ENCODE measurements at regions not wholly inside any gene's neighbourhood (a gene's known extent, or its start where the extent isn't known, plus 50 kb on each side); places are given as distances from the start of the nearest gene placed in this dataset.

GRCh38 chr2:136363470-136363869 is 245.5 kb upstream of the CXCR4 start:
- intact Hi-C loops (cut with micrococcal nuclease; ENCODE audit: unreplicated experiment), result loop anchor here (5.0 kb wide), 1 partner anchor 36 kb away; no protein-coding TSS in a partner anchor
- ChIA-PET SMC1A (ENCODE audit: uncharacterized antibody, unreplicated experiment) (interaction anchor here (1.0 to 1.9 kb wide), 8 partner anchors 8 to 306 kb away, joined by 3 to 6 read pairs (median 4); no protein-coding TSS in a partner anchor), POLR2A (interaction anchor here (1.1 to 1.7 kb wide), 5 partner anchors 14 to 156 kb away, joined by 3 to 8 read pairs (median 3); no protein-coding TSS in a partner anchor), CTCF (interaction anchor here (0.6 to 1.5 kb wide), 4 partner anchors 9 to 457 kb away, joined by 3 to 6 read pairs (median 3); no protein-coding TSS in a partner anchor), RAD21 (ENCODE audit: unreplicated experiment) (interaction anchor here (1.0 to 1.8 kb wide), 4 partner anchors 14 to 227 kb away, joined by 3 to 7 read pairs (median 5); no protein-coding TSS in a partner anchor)
- H3K27ac ChIP-seq (ENCODE audit: control insufficient read depth, insufficient read depth), result no peak overlapping the region
- ATAC-seq (no peak), FAIRE-seq (no peak), DNase-seq (ENCODE audit: low read depth, low spot score) (no peak)
- no peaks in the 10 kb centered on the region for H3K79me2 ChIP-seq (ENCODE audit: control insufficient read depth, insufficient read depth, low read length)
- in situ Hi-C loops (cut with MboI), result no loop called here
- no peaks in the 10 kb centered on the region for H3K36me3 ChIP-seq (ENCODE audit: control insufficient read depth in 2 of 2, insufficient read depth in 2 of 2, low read length in 1 of 2)
- no peak overlapping the region for H2AFZ ChIP-seq (ENCODE audit: control insufficient read depth, low read depth, low read length)
- no peaks in the 10 kb centered on the region; a peak in 1 of 4 replicates for H3K27me3 ChIP-seq (replicated peaks in 1 of 2; ENCODE audit: control insufficient read depth in 2 of 2, insufficient read depth in 2 of 2, low read length in 1 of 2)
- no TSS peak for BruUV-seq (replicated peaks)
- 57% methylated on average over 6 of the region's 6 CpGs for WGBS (ENCODE audit: insufficient coverage, insufficient replicate concordance, low lambda C conversion rate, missing lambda C conversion rate)
- no peaks in the 10 kb centered on the region; the same call in 1 of the 3 replicates for H3K9me3 ChIP-seq (replicated peaks; ENCODE audit: control insufficient read depth, insufficient read depth, low read length)
- no peak for TF ChIP-seq TCF12 (IDR thresholded peaks at IDR 0.05; ENCODE audit: low read depth, low read length)
- H3K4me1 ChIP-seq (ENCODE audit: control insufficient read depth, insufficient read depth, low read length), result peaks cover 6% of the 10 kb centered on the region
- H4K20me1 ChIP-seq (ENCODE audit: control insufficient read depth, insufficient read depth), result no peaks in the 10 kb centered on the region
- no peak overlapping the region for H3K4me3 ChIP-seq
- no peak overlapping the region for H3K9ac ChIP-seq (ENCODE audit: control insufficient read depth, insufficient read depth, low read length)
- no peak overlapping the region for H3K4me2 ChIP-seq (ENCODE audit: control insufficient read depth, insufficient read depth)

GRCh38 chr2:136362676-136363390 is 244.9 kb upstream of the CXCR4 start:
- Histone ChIP-seq H3K27ac (ENCODE audit: control insufficient read depth, insufficient read depth) (no peak overlapping the region), H3K9ac (ENCODE audit: control insufficient read depth, insufficient read depth, low read length) (no peak overlapping the region), H3K36me3 (ENCODE audit: control insufficient read depth in 2 of 2, insufficient read depth in 2 of 2, low read length in 1 of 2) (no peaks in the 10 kb centered on the region), H3K4me2 (ENCODE audit: control insufficient read depth, insufficient read depth) (no peak overlapping the region; the same call in 1 of the 2 replicates), H3K4me1 (ENCODE audit: control insufficient read depth, insufficient read depth, low read length) (peaks cover 6% of the 10 kb centered on the region), H3K9me3 (replicated peaks; ENCODE audit: control insufficient read depth, insufficient read depth, low read length) (no peaks in the 10 kb centered on the region; the same call in 1 of the 3 replicates), H3K79me2 (ENCODE audit: control insufficient read depth, insufficient read depth, low read length) (no peaks in the 10 kb centered on the region), H3K4me3 (no peak overlapping the region), H3K27me3 (replicated peaks in 1 of 2; ENCODE audit: control insufficient read depth in 2 of 2, insufficient read depth in 2 of 2, low read length in 1 of 2) (no peaks in the 10 kb centered on the region), H2AFZ (ENCODE audit: control insufficient read depth, low read depth, low read length) (no peak overlapping the region), H4K20me1 (ENCODE audit: control insufficient read depth, insufficient read depth) (no peaks in the 10 kb centered on the region)
- ChIA-PET RAD21 (ENCODE audit: unreplicated experiment) (interaction anchor here (1.0 to 1.8 kb wide), 6 partner anchors 14 to 226 kb away, joined by 3 to 7 read pairs (median 4); no protein-coding TSS in a partner anchor), POLR2A (interaction anchor here (1.1 to 1.7 kb wide), 5 partner anchors 15 to 156 kb away, joined by 3 to 8 read pairs (median 3); no protein-coding TSS in a partner anchor), SMC1A (ENCODE audit: uncharacterized antibody, unreplicated experiment) (interaction anchor here (0.9 to 1.9 kb wide), 8 partner anchors 9 to 305 kb away, joined by 3 to 6 read pairs (median 4); no protein-coding TSS in a partner anchor), CTCF (interaction anchor here (0.6 to 1.5 kb wide), 5 partner anchors 8 to 457 kb away, joined by 3 to 6 read pairs (median 3); no protein-coding TSS in a partner anchor)
- ATAC-seq, result peak; percentile 94
- BruUV-seq (replicated peaks), result no TSS peak
- WGBS (ENCODE audit: insufficient coverage, insufficient replicate concordance, low lambda C conversion rate, missing lambda C conversion rate), result 41% methylated on average over 9 of the region's 9 CpGs
- in situ Hi-C loops (cut with MboI) (no loop called here), intact Hi-C loops (cut with micrococcal nuclease; ENCODE audit: unreplicated experiment) (loop anchor here (5.0 kb wide), 1 partner anchor 36 kb away; no protein-coding TSS in a partner anchor)
- no peak for DNase-seq (ENCODE audit: low read depth, low spot score)
- peak; percentile 86 for FAIRE-seq
- TF ChIP-seq TBL1XR1 (IDR thresholded peaks at IDR 0.05; ENCODE audit: low read depth, low read length), result no peak
- peak; percentile 22; the same call in 1 of the 2 replicates for TF ChIP-seq ZNF207 (IDR thresholded peaks at IDR 0.05; ENCODE audit: borderline replicate concordance)
- no peak for TF ChIP-seq ELK1 (IDR thresholded peaks at IDR 0.05; ENCODE audit: low read depth, low read length)
- peak; percentile 74; the same call in 1 of the 2 replicates for TF ChIP-seq ZNF217 (IDR thresholded peaks at IDR 0.05)
- TF ChIP-seq SREBF1 (IDR thresholded peaks at IDR 0.05; ENCODE audit: low read length), result no peak
- 0 out of 2 replicates have a peak, but pooled peaks have one; percentile 20 for TF ChIP-seq SMARCA5 (IDR thresholded peaks at IDR 0.05)
- no peak for TF ChIP-seq FOS (IDR thresholded peaks at IDR 0.05; ENCODE audit: borderline replicate concordance, extremely low read depth, insufficient read length)
- TF ChIP-seq SIX5 (IDR thresholded peaks at IDR 0.05; ENCODE audit: low read depth, low read length, severe bottlenecking), result no peak
- TF ChIP-seq MEF2A (IDR thresholded peaks at IDR 0.05; ENCODE audit: insufficient read depth, low read depth, low read length), result 0 out of 2 replicates have a peak, but pooled peaks have one; percentile 33
- TF ChIP-seq NFYA (IDR thresholded peaks at IDR 0.05; ENCODE audit: borderline replicate concordance, low read depth, low read length), result no peak
- peak; percentile 92 for TF ChIP-seq MTA2 (IDR thresholded peaks at IDR 0.05; ENCODE audit: low read depth)
- TF ChIP-seq ATF2 (IDR thresholded peaks at IDR 0.05; ENCODE audit: low read length), result peak; percentile 88
- TF ChIP-seq PAX8 (IDR thresholded peaks at IDR 0.05), result no peak

All from GM12878 (cell line).